Skeletal muscle satellite cell (primary cell): ENCODE measurements at regions not wholly inside any gene's neighbourhood (a gene's known extent, or its start where the extent isn't known, plus 50 kb on each side); places are given as distances from the start of the nearest gene placed in this dataset.
"Not testable (repeated sequence)": the region's sequence is repeated elsewhere in the genome, so short reads cannot be mapped to it uniquely, and the experiment has no call there.

Experiments
- H3K27me3 ChIP-seq: 2 replicates; pipeline ENCODE4 v1.7.0; 2013; ENCODE audit warnings: low read length; ENCODE audit not compliant: control insufficient read depth, insufficient read depth
- H3K36me3 ChIP-seq: 2 replicates; pipeline ENCODE4 v1.7.0; 2013; ENCODE audit warnings: mild to moderate bottlenecking, control low read depth, low read length; ENCODE audit not compliant: insufficient read depth
- H3K4me1 ChIP-seq: 2 replicates; pipeline ENCODE4 v1.7.0; 2013; ENCODE audit warnings: low read length; ENCODE audit not compliant: control insufficient read depth, insufficient read depth
- H3K4me2 ChIP-seq: 2 replicates; pipeline ENCODE4 v1.7.0; 2013; ENCODE audit warnings: mild to moderate bottlenecking, low read length
- H3K4me3 ChIP-seq: 2 replicates; pipeline ENCODE4 v1.7.0; 2013; ENCODE audit warnings: low read length
- H3K9ac ChIP-seq: 2 replicates; pipeline ENCODE4 v1.7.0; 2013; ENCODE audit warnings: mild to moderate bottlenecking, low read depth, low read length, moderate library complexity
- H3K9me3 ChIP-seq: replicated peaks from 2 replicates; pipeline ENCODE4 v1.7.0; 2013; ENCODE audit warnings: mild to moderate bottlenecking, control low read depth, low read length

DNA sequence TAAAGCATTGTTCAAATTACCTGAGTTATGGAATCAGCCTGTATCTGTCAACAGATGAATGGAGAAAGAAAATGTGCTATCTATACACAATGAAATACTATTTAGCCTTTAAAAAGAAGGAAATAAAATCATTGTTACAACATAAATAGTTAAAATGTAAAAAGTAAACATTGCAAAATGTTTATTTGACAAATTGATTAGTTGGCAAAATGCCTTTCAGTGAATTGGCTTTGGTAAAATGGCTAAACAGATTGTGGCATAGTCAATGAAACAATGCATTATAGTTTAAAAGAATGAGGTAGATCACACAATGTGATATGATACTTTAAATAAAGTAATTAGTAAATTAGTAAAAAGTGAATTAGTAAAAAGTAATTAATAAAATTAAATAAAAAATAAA lies 204.8 kb upstream of the MAGI2 start:
- Histone ChIP-seq H3K4me3 (no peak overlapping the region), H3K4me2 (no peak overlapping the region), H3K4me1 (peaks cover 3% of the 10 kb centered on the region), H3K36me3 (no peaks in the 10 kb centered on the region), H3K9me3 (no peaks in the 10 kb centered on the region), H3K27me3 (no peaks in the 10 kb centered on the region), H3K9ac (no peak overlapping the region)

DNA sequence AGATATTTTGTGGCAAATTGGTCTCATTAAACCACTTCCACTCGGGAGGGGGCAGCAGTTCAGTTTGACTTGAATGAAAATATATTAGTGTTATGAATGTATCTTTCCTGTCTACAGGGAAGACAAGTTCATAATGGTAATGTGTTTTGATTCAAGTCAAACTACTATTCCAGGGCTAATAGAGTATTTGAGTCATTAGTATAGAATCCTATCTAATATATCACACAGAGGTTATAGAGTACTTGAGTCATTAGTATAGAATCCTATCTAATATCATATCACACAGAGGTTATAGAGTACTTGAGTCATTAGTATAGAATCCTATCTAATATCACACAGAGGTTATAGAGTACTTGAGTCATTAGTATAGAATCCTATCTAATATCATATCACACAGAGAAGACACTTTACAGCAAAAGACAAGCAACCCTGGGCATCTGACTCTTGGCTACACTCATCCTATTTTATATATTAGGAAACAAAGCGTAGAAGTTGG lies 199.7 kb upstream of the MAGI2 start:
- no peaks in the 10 kb centered on the region for H3K9me3 ChIP-seq
- peaks cover 11% of the 10 kb centered on the region for H3K4me1 ChIP-seq
- no peak overlapping the region for H3K4me3 ChIP-seq
- no peak overlapping the region for H3K9ac ChIP-seq
- H3K36me3 ChIP-seq, result no peaks in the 10 kb centered on the region
- no peaks in the 10 kb centered on the region for H3K27me3 ChIP-seq
- H3K4me2 ChIP-seq, result no peak overlapping the region

DNA sequence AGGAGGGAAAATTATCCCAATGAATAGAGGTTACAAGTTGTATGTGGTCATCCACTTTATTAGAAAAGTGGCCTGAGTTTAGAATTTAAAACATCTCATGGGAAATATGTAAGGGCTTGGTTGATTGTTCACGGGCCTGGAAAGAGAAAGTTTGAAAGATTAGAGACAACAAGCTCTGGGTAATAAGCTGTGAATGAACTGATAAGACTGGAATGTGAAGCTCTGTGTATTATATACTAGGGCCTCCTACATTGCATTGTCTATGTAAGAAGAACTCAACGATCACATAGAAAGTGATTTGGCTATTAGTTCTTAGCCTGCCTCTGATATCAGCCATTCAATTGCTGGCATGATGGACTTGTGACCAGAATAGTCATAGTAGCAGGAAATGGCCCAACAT lies 199.2 kb upstream of the MAGI2 start:
- H3K4me3 ChIP-seq, result no peak overlapping the region
- no peaks in the 10 kb centered on the region for H3K9me3 ChIP-seq
- no peaks in the 10 kb centered on the region for H3K36me3 ChIP-seq
- H3K4me1 ChIP-seq, result peaks cover 11% of the 10 kb centered on the region
- H3K9ac ChIP-seq, result no peak overlapping the region
- no peaks in the 10 kb centered on the region for H3K27me3 ChIP-seq
- no peak overlapping the region for H3K4me2 ChIP-seq

DNA sequence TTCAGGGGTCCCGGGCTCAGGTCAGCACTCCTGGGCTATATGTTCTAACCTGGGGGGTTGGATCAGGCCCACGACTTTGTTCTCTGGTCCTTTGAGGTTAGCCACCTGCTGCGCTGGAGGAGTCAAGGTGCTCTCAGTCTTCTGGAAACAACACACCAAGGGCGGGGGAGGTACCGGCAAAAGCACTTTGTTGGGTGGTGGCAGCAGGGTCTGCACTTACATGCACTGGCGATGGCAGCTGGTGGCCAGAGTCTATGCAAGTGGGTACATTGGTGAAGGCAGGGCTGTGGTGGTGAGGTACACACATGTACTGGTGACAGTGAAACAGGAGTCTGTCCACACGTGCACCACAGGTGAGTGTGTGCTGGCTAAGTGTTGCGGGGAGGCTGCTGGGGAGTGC lies 194.2 kb upstream of the MAGI2 start:
- H3K27me3 ChIP-seq, result no peaks in the 10 kb centered on the region
- no peak overlapping the region for H3K9ac ChIP-seq
- no peak overlapping the region for H3K4me3 ChIP-seq
- no peak overlapping the region for H3K4me2 ChIP-seq
- no peaks in the 10 kb centered on the region for H3K36me3 ChIP-seq
- no peaks in the 10 kb centered on the region for H3K9me3 ChIP-seq
- H3K4me1 ChIP-seq, result peaks cover 4% of the 10 kb centered on the region

DNA sequence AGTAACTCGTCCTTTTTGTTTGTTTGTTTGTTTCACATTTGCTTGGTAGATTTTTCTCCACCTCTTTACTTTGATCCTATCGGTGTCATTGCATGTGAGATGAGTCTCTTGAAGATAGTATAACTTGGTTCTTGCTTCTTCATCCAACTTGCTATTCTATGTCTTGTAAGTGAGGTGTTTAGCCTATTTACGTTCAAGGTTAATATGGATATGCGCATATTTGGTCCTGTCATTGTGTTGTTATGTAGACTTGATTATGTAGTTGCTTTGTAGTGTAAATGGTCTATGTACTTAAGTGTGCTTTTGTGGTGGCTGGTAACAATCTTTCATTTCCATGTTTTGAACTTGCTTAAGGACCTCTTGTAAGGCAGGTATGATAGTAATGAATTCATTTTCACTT lies 192.8 kb upstream of the MAGI2 start:
- H3K36me3 ChIP-seq, result no peaks in the 10 kb centered on the region
- H3K4me2 ChIP-seq, result no peak overlapping the region
- no peaks in the 10 kb centered on the region for H3K27me3 ChIP-seq
- no peak overlapping the region for H3K9ac ChIP-seq
- H3K4me1 ChIP-seq, result no peaks in the 10 kb centered on the region
- no peaks in the 10 kb centered on the region for H3K9me3 ChIP-seq
- H3K4me3 ChIP-seq, result no peak overlapping the region

DNA sequence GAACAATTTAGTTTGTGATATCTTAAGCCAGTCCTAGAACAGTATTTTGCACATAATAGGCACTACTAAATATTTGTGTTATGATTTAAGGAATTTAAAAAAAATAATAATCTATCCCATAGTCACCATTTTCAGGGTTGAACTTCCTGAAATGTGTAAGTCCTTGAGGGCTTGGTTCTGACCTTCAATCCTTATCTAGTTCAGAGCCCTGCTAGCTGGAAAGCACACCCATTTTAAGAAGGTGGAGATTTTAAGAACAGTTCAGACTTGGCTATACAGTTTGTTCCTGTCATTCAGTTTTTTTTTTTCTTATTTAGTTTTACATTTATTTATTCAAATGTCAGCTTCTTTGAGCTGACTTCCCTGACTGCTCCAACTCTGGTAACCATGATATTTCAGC lies 183.4 kb upstream of the MAGI2 start:
- Histone ChIP-seq H3K4me3 (no peak overlapping the region), H3K36me3 (no peaks in the 10 kb centered on the region), H3K27me3 (no peaks in the 10 kb centered on the region), H3K4me2 (no peak overlapping the region), H3K9ac (no peak overlapping the region), H3K4me1 (no peaks in the 10 kb centered on the region), H3K9me3 (no peaks in the 10 kb centered on the region)

DNA sequence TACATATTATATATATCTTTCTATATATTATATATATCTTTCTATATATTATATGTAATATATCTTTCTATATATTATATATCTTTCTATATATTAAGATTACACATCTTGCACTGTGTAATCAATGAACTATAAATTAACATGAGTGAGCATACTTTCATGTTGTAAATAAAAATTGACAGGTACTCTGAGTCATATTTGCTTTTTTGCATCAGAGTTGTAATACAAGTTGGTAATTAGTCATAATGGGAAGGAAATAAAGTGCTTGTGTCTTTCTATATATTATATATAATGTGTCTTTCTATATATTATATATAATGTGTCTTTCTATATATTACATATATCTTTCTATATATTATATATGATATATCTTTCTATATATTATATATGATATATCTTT lies 172.5 kb upstream of the MAGI2 start:
- not testable (repeated sequence) for H3K9me3 ChIP-seq, H3K4me1 ChIP-seq, H3K4me2 ChIP-seq, H3K36me3 ChIP-seq, H3K4me3 ChIP-seq, H3K27me3 ChIP-seq, H3K9ac ChIP-seq

DNA sequence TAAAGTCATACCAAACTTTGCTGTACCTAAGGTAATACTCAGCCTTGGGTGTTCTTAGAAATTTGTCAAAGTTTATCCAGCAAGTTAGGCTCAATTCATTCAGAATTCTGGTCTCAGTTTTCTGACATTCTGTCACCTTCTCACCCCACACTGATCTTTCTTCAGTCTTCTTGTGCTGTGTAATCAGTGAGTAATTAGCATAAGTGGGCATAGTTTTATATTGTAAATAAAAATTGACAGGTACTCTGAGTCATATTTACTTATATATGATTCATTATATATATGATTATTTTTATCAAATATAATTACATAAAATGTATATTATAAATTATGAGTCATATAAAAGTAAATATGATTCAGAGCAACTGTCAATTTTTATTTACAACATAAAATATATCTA lies 170.9 kb upstream of the MAGI2 start:
- Histone ChIP-seq H3K4me2 (no peak overlapping the region), H3K36me3 (no peaks in the 10 kb centered on the region), H3K9ac (no peak overlapping the region), H3K4me1 (no peaks in the 10 kb centered on the region), H3K27me3 (no peaks in the 10 kb centered on the region), H3K9me3 (no peaks in the 10 kb centered on the region), H3K4me3 (no peak overlapping the region)

DNA sequence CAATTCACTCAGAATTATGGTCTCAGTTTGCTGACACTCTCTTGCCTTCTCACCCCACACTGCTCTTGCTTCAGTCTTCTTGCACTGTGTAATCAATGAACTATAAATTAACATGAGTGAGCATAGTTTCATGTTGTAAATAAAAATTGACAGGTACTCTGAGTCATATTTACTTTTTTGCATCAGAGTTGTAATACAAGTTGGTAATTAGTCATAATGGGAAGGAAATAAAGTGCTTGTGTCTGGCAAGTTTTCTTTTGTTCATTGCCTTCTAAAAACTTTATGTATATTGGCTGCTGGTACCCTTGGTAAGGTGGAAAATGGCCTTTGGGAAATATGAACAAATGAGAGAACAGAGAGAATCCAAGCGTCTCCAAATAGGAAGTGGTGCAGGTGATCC lies 169.3 kb upstream of the MAGI2 start:
- Histone ChIP-seq H3K4me2 (no peak overlapping the region), H3K9me3 (no peaks in the 10 kb centered on the region), H3K4me3 (no peak overlapping the region), H3K9ac (no peak overlapping the region), H3K36me3 (no peaks in the 10 kb centered on the region), H3K27me3 (no peaks in the 10 kb centered on the region), H3K4me1 (no peaks in the 10 kb centered on the region)

DNA sequence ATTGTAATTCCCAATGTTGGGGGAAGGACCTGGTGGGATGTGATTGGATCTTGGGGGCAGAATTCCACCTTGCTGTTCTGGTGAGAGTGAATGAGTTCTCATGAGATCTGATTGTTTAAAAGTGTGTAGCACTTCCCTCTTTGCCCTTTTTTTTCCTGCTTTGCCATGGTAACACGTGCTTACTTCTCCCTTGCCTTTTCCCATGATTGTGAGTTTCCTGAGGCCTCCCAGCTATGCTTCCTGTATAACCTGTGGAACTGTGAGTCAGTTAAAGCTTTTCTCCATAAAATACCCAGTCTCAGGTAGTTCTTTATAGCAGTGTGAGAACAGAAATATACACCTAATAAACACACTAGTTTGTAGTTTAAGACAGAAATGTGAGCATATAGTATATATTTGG lies 166.8 kb upstream of the MAGI2 start:
- Histone ChIP-seq H3K4me3 (no peak overlapping the region), H3K9me3 (no peaks in the 10 kb centered on the region), H3K36me3 (no peaks in the 10 kb centered on the region), H3K9ac (no peak overlapping the region), H3K4me1 (no peaks in the 10 kb centered on the region), H3K27me3 (no peaks in the 10 kb centered on the region), H3K4me2 (no peak overlapping the region)

DNA sequence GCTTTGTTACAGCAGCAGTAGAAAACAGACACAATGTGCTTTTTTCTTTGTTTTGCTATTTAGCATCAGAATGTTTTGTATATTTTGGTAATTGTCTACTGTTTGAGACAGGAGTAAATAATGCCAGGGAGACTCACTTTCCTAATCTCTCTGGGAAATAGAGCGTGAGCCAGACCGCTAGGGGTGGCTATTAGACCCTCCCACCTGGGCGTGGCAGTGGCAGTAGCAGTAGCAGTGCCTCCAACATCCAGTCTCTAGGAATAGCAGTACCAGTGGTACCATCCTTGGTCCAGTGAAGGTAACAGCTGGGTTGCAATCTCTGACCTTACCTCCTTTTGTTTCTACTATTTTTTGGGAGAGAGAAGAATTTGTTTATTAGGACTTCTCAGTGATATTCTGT lies 165.7 kb upstream of the MAGI2 start:
- H3K4me2 ChIP-seq, result no peak overlapping the region
- H3K4me1 ChIP-seq, result no peaks in the 10 kb centered on the region
- no peaks in the 10 kb centered on the region for H3K27me3 ChIP-seq
- H3K9me3 ChIP-seq, result no peaks in the 10 kb centered on the region
- H3K4me3 ChIP-seq, result no peak overlapping the region
- no peak overlapping the region for H3K9ac ChIP-seq
- H3K36me3 ChIP-seq, result no peaks in the 10 kb centered on the region

DNA sequence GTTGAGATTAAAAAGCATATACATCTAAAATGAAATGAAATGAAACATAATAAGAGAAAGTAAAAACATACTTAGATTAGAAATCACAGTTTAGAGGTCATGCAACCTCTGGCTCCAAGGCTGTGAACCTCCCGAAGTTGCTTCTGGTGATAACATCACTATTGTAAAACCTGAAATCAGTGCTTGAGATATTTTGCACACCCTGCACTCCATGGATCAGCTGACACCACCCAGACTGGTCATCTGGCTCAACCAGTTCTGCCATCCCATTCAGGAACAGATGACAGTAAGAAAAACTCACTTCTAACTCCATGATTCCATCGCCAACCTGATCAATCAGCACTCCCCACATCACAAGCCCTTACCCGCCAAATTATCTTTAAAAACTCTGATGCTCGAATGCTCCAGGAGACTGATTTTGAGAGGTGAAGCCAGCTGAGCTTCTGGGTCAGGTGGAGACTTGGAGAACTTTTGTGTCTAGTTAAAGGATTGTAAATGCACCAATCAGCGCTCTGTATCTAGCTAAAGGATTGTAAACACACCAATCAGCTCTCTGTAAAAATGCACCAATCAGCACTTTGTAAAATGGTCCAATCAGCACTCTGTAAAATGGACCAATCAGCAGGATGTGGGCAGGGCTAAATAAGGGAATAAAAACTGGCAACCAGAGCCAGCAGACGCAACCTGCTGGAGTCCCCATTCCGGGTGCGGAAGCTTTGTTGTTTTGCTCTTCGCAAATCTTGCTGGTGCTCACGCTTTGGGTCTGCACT lies 162.6 kb upstream of the MAGI2 start:
- Histone ChIP-seq H3K9me3 (no peaks in the 10 kb centered on the region), H3K4me2 (no peak overlapping the region), H3K4me3 (no peak overlapping the region), H3K36me3 (no peaks in the 10 kb centered on the region), H3K9ac (no peak overlapping the region), H3K27me3 (no peaks in the 10 kb centered on the region), H3K4me1 (no peaks in the 10 kb centered on the region)
